ENCODE measurements at regions not wholly inside any gene's neighbourhood (a gene's known extent, or its start where the extent isn't known, plus 50 kb on each side); places are given as distances from the start of the nearest gene placed in this dataset.

DNA sequence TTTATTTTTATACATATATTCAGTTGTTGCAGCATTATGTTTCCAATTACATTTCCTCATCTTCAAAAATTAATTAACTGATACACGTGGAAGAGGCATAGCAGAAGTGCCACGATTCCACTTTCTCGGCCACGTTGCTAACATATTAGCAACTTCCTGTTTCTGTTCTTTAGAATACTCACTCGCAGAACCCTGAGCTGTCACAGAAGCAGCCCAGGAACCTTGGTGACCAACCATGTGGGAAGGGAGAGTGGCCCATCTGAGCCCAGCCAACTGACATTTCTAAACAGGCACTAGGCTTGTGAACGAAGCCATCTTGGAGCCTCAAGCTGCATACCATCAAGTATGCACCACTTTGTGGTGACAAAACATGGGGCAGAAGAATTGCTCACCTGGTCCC lies 350.1 kb downstream of the CBLN2 start:
- no peak for DNase-seq (ENCODE audit: low read depth)

GRCh38 chr18:72187956-72188355 lies 356.2 kb downstream of the CBLN2 start:
- no peak for DNase-seq (ENCODE audit: low read depth)

DNA sequence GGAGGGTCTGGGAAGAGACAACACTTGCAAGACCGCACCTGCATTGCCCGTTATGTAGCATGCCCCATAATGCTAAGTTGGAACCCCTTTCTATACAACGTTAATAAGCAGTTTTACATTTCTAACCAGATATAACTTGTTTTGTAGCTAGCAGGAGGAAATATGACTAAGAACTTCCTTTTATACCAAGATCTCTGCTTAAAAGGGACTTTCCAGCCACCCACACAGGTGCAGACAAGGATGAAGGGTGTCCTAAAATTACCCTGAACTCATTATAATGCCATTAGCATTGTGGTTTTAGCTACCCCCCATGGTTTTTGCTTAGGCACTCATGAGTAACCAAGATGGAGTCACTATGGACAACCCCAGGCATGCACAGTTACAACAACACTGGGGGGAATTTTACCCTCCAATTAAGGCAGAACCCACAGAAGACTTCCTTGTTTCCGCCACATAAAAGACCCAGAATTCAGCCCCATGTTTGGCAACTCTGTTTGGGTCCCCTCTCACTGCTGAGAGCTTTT lies 362.8 kb downstream of the CBLN2 start:
- no peak for DNase-seq (ENCODE audit: low read depth)

DNA sequence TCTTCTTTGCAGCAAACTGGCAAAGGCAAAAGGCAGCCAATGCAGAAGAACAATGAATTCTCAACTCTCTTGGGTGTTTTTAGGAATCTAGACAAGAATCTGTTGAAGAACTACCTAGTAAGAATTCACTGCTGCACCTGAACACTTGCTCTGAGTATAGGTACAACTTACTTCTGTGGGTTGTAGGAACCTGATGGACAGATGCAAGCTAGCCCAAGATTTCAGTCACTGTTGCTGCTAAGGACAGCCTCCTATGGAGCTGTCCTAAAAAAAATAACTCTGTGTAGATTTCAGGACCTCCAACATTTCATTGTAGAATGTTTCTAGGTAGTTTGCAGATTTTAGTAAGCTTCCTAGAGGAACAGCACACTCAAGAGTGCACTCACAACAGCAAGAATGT lies 363.5 kb downstream of the CBLN2 start:
- DNase-seq (ENCODE audit: low read depth): no peak

- no peak for DNase-seq (ENCODE audit: low read depth)
Observed at GRCh38 chr18:72174972-72175649, 369.0 kb downstream of the CBLN2 start.

- DNase-seq (ENCODE audit: low read depth): no peak
Observed at GRCh38 chr18:72171596-72171995, 372.5 kb downstream of the CBLN2 start.

DNA sequence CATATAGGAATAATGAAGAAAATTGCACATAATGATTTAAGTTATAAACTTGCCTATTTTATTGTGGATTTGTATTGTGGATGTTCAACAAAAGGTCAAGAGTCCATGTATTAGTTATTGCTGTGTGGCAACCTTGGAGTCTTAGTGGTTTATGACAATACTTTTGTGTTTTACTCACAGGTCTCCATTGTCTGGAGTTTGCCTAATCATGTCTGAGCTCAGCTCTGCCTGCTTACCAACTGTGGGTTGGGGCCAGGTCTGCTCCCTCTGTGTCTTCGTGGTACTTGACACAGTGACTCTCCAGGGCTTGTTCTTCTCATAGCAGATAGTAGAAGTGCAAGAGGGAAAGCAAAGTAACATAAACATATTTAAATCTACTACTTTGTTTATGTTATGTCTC lies 382.5 kb downstream of the CBLN2 start:
- DNase-seq (ENCODE audit: low read depth): no peak

DNA sequence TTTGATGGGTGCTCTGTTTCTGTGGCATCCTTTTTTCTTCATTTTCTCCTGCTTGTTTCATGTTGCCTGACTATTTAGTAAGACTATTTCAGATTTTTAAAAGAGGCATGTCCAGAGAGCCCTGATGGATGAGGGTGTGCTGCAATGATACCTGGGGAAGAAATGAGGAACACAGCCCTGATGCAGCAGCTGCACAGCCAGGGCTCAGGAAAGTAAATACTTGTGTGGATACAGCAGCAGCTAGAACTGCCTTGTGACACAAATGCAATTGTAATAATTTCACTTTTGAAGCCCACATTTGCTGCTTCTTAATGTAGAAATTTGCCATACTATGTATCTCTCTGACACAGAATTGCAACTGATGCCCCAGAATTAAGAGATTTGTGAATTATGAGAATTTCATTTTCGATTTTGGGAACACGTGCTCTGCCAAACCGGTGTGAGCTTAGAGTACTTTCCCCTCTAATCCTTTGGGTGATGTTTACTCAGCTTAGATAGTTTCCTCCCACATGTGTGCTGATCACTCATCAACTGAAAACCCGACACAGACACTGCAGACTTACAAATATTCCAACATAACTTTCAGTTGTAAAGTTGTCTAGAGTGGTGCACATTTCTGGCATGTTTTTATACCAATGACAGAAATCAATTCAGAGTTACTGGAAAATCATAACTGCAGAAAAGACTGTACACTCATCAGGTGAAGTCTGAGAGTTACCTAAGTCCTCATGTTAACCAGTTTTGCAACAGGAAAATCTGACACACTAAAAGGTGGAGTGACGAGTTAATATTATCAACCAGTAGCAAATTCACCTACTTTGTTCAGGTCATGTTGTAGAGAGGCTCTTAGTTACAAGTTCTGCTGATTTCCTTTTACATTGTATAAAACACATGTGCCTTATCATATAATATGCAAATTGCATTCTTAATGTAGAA lies 383.4 kb downstream of the CBLN2 start:
- no peak for DNase-seq (ENCODE audit: low read depth)

DNA sequence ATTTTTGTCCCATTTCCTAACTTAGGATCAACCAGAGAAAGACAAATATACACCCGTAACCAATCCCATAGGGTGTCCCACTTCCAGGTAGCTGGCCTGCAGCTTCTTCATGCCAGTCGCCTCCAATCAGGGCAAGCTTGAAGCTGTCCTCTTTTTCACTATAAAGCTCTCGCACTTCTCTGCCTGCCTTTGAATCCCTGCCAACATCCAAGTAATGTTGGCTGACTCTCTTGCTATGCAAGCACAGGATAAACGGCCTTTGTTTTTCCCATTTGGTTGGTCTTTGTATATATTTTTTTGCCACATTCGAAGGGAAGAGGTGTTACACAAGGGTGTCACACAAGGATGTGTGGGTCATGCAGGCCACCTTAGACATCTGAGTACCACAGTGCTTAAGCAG lies 388.8 kb downstream of the CBLN2 start:
- no peak for DNase-seq (ENCODE audit: low read depth)

DNA sequence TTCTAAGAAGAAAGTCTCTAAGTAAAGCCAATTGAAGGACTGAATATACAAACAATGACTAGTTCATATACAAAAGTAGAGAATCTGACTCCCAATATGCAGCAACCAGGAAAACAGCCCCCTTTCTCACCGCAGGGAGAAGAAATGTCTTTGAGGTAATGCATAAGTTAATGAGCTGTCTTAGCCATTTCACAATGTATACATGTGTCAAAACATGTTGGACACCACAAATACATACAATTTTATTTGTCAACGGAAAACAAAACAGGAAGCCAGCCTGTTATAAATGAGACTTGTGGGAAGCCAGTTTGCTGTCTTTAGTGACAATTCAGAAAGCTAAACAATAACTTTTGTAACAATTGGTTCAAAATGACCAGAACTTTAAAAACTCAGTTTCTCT lies 389.2 kb downstream of the CBLN2 start:
- no peak for DNase-seq (ENCODE audit: low read depth)

DNA sequence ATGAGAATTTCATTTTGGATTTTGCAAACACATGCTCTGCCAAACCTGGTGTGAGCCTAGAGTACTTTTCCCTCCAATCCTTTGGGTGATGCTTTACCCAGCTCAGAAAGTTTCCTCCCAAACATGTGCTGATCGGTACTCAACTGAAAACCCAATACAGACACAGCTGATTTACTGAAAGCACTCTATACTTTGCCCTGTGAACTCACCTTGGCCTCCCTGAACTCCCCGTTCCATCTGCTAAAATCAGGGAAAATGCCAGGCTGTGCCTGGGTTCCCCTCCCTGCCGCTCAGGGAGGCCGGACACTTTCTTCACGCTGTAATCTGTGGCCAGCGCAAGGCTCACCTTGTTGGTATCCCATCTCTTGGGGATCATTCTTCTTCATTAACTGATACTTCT lies 391.2 kb downstream of the CBLN2 start:
- no peak for DNase-seq (ENCODE audit: low read depth)

DNA sequence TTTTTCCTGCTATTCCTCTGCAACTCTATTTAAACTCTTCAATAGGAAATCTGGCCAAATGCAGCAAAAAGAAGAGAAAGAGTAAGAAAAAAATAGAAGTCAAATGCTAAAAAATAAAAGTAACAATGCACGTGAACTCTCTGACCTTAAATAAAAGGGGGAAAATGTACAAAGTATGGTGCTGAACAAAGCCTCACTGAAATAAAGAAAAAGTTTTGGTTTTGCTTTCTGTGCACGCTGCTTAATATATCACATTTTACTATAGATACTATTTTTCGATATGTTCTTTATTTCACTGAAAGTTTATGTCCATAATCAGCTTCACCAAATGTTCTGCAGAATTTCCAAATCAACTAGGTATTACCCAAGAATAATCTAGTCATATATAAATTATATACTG lies 396.3 kb downstream of the CBLN2 start:
- DNase-seq (ENCODE audit: low read depth): no peak

DNA sequence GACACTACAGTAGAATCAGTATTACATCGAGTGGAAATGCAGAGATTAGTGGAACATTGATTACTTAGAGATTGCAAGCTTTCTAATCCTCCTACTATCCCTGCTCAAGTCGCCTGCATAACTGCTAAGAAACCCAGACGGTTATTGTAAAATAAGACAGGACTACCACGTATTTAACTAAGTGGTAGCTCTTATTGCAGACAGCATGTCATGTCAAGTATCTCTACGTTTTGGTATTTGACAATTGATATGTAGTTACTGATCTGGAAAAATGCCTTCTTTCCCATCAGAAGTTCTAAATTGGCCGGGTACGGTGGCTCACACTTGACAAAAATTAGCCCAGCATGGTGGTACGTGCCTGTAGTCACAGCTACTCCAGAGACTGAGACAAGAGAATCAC lies 404.1 kb downstream of the CBLN2 start:
- no peak for DNase-seq (ENCODE audit: low read depth)

- no peak for DNase-seq (ENCODE audit: low read depth)
Observed at GRCh38 chr18:72128649-72129048, 415.5 kb downstream of the CBLN2 start.

DNA sequence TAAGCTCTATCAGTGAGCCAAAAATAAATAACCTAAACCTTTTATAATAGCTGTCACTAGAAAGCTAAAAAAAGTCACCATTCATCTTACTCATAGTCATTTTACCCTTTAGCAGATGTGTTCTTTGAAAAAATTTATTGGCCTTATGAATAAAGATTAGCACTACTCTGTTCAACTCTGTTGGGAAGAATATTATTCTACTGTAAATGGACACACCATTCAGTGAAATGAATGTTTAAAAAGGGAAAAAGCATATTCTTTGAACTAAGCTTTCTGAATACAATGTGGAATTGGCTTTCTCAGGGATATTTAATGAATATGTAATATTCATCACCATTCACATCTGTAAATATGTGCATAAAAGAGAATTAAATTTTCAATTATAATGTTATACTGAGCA lies 422.0 kb downstream of the CBLN2 start:
- DNase-seq (ENCODE audit: low read depth): no peak

DNA sequence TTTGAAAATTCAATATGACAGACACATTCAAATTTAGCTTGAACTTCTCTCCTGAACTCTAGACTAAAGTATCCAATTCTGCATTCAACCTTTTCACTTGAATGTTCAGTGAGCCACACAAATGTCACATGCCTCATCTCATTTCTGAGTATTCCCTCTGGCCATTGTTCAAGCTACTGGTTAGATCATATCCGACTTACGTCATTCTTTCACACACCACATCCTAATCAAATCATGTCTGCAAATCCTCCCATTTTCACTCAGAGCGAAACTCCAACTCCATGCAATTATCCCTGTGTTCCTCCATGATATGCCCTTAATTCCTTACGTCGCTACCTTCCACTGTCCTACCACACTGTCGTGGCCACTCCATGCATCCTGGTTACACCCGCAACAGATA lies 425.1 kb downstream of the CBLN2 start:
- no peak for DNase-seq (ENCODE audit: low read depth)

DNA sequence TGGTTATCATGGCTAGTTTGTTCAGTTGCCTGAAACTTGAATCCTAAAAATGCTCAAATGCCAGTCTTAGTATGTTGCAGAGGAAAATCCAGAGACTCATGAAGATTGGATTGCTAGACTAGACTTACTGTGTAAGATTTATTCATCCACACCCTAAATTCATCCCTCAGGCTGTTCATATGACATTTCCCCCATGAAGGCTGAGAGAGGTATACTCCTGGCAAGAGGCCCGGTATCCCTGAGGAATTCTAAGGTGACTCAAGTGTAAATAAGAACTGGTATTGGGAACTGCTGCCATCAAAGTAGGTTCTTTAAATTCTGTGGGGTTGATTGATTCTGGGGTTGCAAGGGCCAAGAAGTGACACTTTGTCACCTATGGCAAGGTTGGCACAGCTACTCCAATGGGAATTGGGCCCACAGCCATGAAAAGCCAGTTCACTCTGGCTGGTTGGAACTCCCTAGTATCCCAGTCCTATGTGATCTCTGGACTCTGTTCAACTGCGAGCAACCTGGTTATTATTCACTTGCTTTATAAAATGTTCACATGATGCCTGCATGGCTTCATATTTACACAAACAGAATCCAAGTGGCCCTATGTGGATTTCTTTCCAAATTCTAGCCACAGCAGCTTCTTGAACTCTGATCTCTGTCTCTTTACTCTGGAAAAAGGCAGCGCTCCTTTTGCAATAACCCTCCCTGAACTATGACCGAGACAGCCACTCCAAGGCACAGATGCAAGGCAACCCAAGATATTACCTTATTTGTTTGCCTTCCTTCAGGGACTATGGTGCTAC lies 429.1 kb downstream of the CBLN2 start:
- no peak for DNase-seq (ENCODE audit: low read depth)

DNA sequence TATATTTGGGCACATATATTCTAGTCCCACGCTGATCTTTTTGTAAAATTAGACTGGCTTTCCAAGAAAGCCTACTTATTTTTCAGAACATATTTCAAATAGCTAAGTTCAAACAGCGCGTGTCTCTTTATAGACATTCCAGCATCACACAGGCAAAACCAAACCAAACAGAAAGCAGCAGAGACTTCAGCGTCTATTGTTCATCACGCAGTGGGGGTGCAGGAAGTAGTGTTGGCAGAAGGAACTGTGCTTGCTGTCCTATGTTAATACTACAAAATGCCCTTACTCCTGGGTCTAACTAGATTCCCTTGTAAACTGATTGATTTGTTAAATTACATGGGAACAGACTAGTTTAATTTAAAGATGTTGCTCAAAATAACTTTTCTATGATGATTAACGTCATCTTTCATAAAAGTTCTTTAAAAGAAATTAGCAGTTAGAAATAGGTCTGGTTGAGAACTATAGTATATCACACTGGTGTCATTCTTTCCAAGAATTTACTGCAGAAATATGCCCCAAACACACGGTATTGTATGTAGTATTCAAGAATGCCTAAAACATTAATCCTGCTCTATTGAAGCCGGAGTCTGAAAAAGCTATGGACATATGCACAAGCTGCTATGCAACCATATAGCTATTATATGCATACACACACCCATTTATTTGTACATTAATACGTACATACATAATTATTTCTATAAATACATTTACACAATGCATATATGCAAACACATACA lies 436.3 kb downstream of the CBLN2 start:
- no peak for DNase-seq (ENCODE audit: low read depth)

- DNase-seq (ENCODE audit: low read depth): no peak
Observed at GRCh38 chr18:72104851-72105250, 439.3 kb downstream of the CBLN2 start.

DNA sequence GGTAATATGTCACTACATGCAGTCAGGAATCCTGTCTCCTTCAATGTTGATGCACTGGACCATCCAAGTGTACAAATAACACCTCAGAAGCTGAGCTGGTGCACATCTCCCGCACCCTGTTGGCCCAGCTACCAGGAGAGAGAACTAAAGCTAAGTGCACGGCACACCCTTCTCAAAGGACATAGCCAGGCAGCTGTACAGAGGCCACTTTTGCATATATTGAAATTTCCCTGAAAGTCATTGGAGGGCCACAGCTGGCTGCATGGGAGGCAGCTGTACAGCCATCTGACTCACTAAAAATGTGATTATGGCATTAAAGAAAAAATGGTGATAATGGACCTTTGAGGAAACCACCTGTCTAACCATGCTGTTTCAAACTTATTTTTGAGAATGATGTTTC lies 441.7 kb downstream of the CBLN2 start:
- no peak for DNase-seq (ENCODE audit: low read depth)

GRCh38 chr18:72100465-72101004 lies 443.6 kb downstream of the CBLN2 start:
- DNase-seq (ENCODE audit: low read depth): no peak

Measured in myocyte (in vitro differentiated cells).